ENCODE measurements at regions not wholly inside any gene's neighbourhood (a gene's known extent, or its start where the extent isn't known, plus 50 kb on each side); places are given as distances from the start of the nearest gene placed in this dataset.

- Histone ChIP-seq H3K4me2 (no peak overlapping the region), H3F3A (replicated peaks; ENCODE audit: low read depth) (no peaks in the 10 kb centered on the region), H3K4me3 (no peak overlapping the region), H3K27me3 (ENCODE audit: insufficient read depth) (no peaks in the 10 kb centered on the region), H3K9me2 (ENCODE audit: insufficient read depth) (no peaks in the 10 kb centered on the region), H2AFZ (no peak overlapping the region), H3K4me1 (ENCODE audit: insufficient read depth) (peaks cover 30% of the 10 kb centered on the region), H3K36me3 (ENCODE audit: insufficient read depth) (no peaks in the 10 kb centered on the region), H3K27ac (ENCODE audit: low read depth) (no peak overlapping the region), H3K79me2 (replicated peaks; ENCODE audit: insufficient read depth) (no peaks in the 10 kb centered on the region), H4K20me1 (replicated peaks; ENCODE audit: insufficient read depth) (no peaks in the 10 kb centered on the region)
- no peaks in the 10 kb centered on the region for H3K9me3 Mint-ChIP-seq
- peaks cover 9% of the 10 kb centered on the region for H3K27me3 Mint-ChIP-seq (ENCODE audit: insufficient read depth, low read depth, poor library complexity)
- H3K4me3 Mint-ChIP-seq = no peak overlapping the region
- no peaks in the 10 kb centered on the region for H3K36me3 Mint-ChIP-seq (ENCODE audit: low read depth)
- H3K27ac Mint-ChIP-seq = no peak overlapping the region
- H3K4me1 Mint-ChIP-seq = peaks cover 33% of the 10 kb centered on the region
- TF ChIP-seq POLR2AphosphoS5 (IDR thresholded peaks at IDR 0.05; ENCODE audit: low read depth) (no peak), ZNF462 (CRISPR knock-in tag; IDR thresholded peaks at IDR 0.05) (no peak), CREB1 (CRISPR knock-in tag; IDR thresholded peaks at IDR 0.05; ENCODE audit: low read depth) (no peak), ZNF114 (CRISPR knock-in tag; IDR thresholded peaks at IDR 0.05) (no peak), NANOG (IDR thresholded peaks at IDR 0.05; ENCODE audit: borderline replicate concordance) (no peak), EZH2phosphoT487 (IDR thresholded peaks at IDR 0.05; ENCODE audit: unreplicated experiment) (no peak), EZH2 (IDR thresholded peaks at IDR 0.05; ENCODE audit: low read depth, unreplicated experiment) (no peak), REST (IDR thresholded peaks at IDR 0.05; ENCODE audit: unreplicated experiment) (no peak), CTCF (conservative IDR thresholded peaks at IDR 0.05; ENCODE audit: low read depth in 2 of 2) (no peak)
- ATAC-seq = no peak
- DNase-seq (ENCODE audit: low spot score) = no peak
These were observed 245.6 kb downstream of the FOXD2 start for GRCh38 chr1:47683401-47683800.
